HL-60/S4 treated with retinoic acid at 250 ng/mL for 4 days and 3 days (cell line): ENCODE measurements at regions not wholly inside any gene's neighbourhood (a gene's known extent, or its start where the extent isn't known, plus 50 kb on each side); places are given as distances from the start of the nearest gene placed in this dataset.

Source experiments
- in situ Hi-C: fragments of 300-500 bp; cut with MboI; formaldehyde crosslinking; loops from 2 replicates; pipeline ENCODE4 v1.7.0; 2022; ENCODE audit warnings: low sequenced_read_pairs

- in situ Hi-C loops = no loop called here
These were observed 205.3 kb downstream of the THBS2 start for GRCh38 chr6:169048185-169048864.

GRCh38 chr6:169047345-169047744 is 206.3 kb downstream of the THBS2 start:
- in situ Hi-C loops = no loop called here

DNA sequence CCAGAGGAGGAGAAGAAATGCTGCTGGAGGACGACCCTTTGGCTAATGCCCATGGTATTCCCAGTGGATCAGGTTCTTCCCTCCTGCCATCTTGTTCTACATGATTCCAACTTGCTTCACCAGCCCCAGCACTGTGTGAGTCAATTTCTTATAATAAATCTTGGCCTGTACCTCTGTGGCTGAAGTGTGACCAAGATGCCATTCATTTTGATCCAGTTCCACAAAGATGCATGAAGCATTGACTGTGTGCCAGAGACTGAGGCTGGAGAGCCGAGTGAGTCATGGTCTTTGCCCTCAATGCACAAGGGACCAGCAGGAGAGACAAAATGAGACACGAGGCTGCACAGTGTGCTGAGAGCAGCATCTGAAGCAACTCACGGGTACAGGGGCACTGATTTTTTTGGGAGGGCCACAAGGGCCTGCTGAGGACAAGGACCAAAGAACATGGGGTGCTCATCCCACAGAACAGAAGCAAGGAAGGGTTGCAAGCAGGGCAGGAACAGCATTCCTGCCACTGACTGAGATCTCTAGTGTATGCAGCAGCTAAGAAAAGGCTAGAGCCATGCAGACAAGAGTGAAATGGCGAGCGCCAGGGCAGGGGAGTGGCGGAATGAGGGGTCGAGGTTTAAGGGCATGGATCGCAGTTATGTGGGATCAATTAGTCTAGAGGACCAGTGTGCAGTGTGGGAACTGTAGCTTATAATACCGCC is 207.0 kb downstream of the THBS2 start:
- in situ Hi-C loops = no loop called here

DNA sequence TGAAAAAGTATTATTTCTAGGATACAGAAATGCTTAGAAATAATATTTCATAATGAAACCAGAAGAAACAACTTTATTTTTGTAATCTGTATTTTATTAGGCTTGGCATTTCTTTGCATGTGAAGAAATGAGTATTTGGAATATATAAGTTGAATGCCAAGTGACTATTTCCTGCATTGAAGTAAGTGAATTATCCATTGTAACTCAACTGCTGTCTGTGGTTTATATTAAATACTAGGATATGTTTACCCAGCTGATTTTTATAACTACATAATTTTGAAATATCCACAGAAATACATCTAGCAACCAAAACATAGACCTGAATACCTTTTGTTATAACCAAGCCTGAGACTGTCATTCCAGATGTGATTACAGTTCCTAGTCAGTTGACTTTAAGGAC is 207.6 kb downstream of the THBS2 start:
- in situ Hi-C loops = no loop called here

- in situ Hi-C loops = no loop called here
These were observed 208.2 kb downstream of the THBS2 start for GRCh38 chr6:169045486-169045885.

DNA sequence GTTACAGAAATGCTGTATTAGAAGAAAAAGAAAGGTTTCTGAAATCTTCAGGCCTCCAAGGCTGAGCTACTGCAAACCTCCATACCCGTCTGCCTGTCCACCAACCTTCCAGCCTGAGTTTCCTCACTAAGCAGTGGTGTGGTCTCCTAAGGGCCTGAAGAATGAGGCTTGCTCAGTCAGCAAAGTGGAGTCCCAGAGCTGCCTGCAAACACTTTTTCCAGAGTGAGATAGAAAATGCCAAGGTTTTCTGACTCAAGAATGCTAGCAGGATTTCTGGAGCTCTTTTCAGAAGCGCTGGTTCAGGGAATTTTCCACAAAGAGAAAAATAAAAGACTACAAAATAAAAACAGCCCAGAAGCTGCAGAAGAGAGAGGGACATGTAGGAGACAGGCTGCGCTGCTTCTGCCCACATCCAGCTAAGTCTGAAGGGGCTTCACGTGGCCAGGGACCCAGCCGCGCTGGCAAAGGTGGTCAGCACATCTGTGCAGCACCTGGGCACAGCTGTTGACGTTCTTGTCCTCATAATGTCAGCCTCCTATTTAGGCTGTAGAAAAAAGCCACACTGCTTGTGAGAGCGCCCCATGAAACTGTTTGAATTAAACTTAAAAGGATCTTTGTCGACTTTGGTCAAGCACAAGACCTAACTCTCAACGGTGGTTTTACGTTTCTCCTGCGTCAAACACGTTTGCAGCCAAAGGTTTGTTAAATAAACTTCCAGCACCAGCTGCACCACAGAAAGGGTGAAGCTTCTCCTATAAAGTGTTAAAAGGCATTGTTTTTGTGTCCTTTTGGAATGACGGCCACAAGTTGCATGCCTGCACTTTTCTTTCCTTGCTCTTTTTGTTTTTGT is 209.0 kb downstream of the THBS2 start:
- in situ Hi-C loops = no loop called here

GRCh38 chr6:169042061-169042460 is 211.6 kb downstream of the THBS2 start:
- in situ Hi-C loops = no loop called here

DNA sequence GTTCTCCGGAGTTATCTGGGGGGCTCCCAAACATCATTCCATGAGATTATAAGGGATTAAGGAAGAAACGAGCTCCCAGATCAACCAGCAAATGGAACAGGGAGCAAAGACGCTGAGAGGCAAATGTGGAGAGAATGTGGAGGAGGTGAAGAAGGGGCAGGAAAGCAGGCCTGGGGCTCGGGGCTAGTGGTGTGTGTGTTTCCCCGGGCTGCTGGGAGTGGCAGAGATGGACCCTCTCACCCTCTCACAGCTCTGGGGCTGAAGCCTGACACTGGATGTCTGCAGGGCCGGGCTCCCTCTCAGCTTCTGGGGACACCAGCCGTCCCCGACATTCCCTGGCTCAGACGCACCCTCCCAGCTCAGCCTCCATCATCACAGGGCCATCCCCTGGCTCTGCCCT is 212.6 kb downstream of the THBS2 start:
- in situ Hi-C loops = no loop called here

- in situ Hi-C loops = no loop called here
These were observed 215.0 kb downstream of the THBS2 start for GRCh38 chr6:169038691-169039090.

- in situ Hi-C loops = no loop called here
These were observed 218.0 kb downstream of the THBS2 start for GRCh38 chr6:169035385-169036240.

DNA sequence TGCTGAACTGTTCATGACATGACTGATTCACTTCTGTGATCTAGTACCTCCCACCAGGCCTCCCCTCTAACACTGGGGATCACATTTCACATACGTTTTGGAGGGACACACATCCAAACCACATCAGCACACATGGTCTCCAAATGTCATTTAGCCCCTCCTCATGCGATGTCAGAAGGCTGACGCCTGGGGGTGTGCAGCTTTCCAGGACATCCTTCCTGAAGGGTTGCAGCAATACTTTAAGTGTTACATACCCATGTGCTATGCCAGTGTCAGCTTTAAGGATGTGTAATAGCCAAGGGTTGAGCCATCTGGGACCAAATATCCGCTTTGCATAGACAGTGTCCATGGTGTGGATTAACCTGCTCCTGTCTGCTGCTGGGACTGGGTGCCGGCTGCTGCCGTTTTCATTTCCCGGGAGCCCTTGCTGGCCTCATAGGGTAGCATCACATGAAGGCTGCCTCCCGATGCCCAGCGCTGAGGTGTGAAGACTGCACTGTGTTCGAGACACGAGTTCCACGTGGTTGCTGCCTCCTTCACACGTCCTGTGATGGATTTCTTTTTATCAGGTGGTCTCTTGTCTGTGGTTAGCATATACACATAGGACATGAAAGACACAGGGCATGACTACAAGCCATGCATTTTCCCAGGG is 219.0 kb downstream of the THBS2 start:
- in situ Hi-C loops = no loop called here

GRCh38 chr6:169029861-169030260 is 223.8 kb downstream of the THBS2 start:
- in situ Hi-C loops = no loop called here

GRCh38 chr6:169028343-169028742 is 225.3 kb downstream of the THBS2 start:
- in situ Hi-C loops = no loop called here

DNA sequence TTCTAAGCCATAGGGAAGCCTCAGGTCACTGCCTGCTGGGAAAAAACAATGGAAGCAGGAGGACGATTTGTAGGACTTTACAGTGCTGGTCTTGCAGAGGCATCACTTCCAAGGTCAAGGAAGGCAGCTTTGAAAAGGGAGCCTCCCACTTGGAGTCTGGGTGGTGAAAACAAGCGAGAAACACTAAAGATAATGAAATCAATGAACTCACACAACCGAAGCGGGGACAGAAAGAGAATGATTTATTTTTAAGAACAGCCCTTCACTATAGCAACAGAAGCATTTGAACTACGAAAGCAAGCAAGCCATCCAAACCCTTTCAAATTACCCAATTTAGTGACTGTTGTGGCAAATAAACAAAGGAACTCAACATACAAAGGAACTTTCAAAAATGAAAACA is 227.5 kb downstream of the THBS2 start:
- in situ Hi-C loops = no loop called here

DNA sequence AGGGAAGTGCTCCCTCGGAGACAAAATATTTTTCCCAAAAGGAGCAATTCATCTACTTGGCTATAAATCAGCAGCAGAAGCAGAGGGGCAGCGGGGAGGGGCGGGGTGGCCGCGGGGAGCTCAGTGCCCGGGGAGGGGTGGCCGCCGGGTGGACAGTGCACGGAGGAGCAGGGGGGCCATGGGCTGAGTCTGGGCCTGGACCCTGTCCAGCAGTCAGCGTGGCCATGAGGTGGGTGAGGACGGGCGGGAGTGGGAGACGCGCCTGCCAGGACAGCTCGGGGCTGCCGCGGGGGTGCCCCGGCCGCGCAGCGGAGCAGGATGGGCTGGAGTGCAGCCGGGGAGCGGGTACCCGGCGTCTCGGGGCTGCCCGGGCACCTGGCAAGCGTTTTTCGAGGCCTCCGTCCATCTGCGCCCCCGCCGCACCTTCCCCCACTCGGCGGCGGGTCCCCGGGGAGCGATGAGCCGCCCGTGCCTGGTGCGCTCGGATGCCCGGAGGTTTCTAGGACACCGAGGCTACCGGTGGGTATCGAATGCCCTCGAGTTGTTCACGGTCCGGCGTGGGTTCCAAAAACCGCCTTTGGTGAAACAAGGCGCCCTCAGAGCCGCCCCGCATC is 229.5 kb downstream of the THBS2 start:
- in situ Hi-C loops = no loop called here

- in situ Hi-C loops = no loop called here
These were observed 230.3 kb downstream of the THBS2 start for GRCh38 chr6:169023161-169023874.

DNA sequence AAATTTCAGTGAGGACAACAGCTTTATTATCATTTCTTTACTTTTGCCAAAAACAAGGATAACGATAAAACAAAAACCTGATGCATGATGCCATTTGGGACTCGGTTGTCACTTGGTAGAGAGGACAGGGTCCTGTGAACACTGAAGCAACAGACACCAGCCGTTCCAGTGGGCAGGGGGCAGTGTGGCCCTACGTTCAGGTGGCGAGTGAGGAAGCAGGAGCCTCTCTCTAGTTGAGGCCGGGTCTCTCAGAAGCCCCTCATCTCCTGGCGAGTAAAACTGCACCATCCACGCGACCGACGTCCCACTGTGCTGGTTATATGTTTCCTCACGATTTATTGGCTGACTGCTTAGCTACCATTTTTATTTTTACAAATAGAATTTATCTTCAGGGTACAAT is 231.6 kb downstream of the THBS2 start:
- in situ Hi-C loops = no loop called here

GRCh38 chr6:169020821-169021220 is 232.8 kb downstream of the THBS2 start:
- in situ Hi-C loops = no loop called here
